Ovary (tissue), 3 donors: ENCODE measurements at regions not wholly inside any gene's neighbourhood (a gene's known extent, or its start where the extent isn't known, plus 50 kb on each side); places are given as distances from the start of the nearest gene placed in this dataset.

Experiments used
- CTCF ChIP-seq, 3 donors: fragments of 450-650 bp in 2 of 3; fragments of 200-600 bp in 1 of 3; IDR thresholded peaks; one replicate each; pipeline versions ENCODE4 v1.5.1 to v1.8.0; 2016 to 2022; ENCODE audit warnings: antibody characterized with exemption in 3 of 3, mild to moderate bottlenecking in 1 of 3
- EP300 ChIP-seq: sonication (generic); formaldehyde crosslinking; IDR thresholded peaks from one replicate; pipeline ENCODE4 v1.6.1; 2017; ENCODE audit warnings: antibody characterized with exemption
- POLR2A ChIP-seq: fragments of 450-650 bp; IDR thresholded peaks from one replicate; pipeline ENCODE4 v1.6.1; 2017; ENCODE audit warnings: antibody characterized with exemption, mild to moderate bottlenecking, moderate library complexity
- donor health status: DM: no; HTN: no; CAD: no.

DNA sequence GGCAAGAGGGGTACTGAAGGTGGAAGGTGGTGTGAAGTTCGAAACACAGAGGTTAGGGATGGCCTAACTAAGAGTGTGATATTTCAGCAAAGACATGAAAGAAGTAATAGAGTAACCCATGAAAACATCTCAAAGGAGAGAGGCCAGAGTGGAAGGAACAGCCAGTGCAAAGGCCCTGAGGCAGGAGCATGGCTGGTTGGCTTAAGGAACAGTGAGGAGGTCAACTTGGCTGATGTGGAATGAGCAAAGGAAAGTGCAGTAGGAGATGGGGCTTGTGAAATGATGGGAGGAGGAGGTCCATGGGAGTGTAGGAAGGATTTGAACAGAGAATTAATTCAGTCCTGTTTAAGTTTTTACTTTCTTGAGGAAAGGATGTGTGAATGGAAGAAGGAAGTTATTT lies 178.3 kb upstream of the ZNF608 start:
- TF ChIP-seq CTCF (IDR thresholded peaks at IDR 0.05) (no peak), EP300 (no peak), POLR2A (no peak)
